ENCODE measurements at regions not wholly inside any gene's neighbourhood (a gene's known extent, or its start where the extent isn't known, plus 50 kb on each side); places are given as distances from the start of the nearest gene placed in this dataset.
"Not testable (repeated sequence)": the region's sequence is repeated elsewhere in the genome, so short reads cannot be mapped to it uniquely, and the experiment has no call there.

DNA sequence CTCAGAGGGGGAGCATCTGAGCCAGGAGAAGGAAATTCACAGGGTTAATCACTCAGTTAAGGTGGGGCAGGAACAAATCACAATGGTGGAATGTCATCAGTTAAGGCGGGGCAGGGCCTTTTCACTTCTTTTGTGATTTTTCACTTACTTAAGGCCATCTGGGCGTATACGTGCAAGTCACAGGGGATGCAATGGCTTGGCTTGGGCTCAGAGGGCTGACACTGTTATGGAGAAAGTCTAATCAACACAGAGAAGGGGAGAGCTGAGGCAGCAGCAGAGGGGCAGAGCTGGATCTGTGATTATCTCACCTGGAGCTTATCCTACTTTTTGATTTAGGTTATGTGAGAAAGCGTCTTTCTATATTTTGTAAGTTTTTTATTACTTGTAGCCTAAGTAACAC, 350.1 kb downstream of the NSUN3 start:
- not testable (repeated sequence) for DNase-seq

- DNase-seq: no peak
Measured at GRCh38 chr3:94413336-94414108, 350.7 kb downstream of the NSUN3 start.

GRCh38 chr3:94414418-94414817, 351.6 kb downstream of the NSUN3 start:
- DNase-seq: no peak

GRCh38 chr3:94416768-94417167, 353.9 kb downstream of the NSUN3 start:
- no peak for DNase-seq

GRCh38 chr3:94417963-94418455, 355.1 kb downstream of the NSUN3 start:
- DNase-seq: no peak

DNA sequence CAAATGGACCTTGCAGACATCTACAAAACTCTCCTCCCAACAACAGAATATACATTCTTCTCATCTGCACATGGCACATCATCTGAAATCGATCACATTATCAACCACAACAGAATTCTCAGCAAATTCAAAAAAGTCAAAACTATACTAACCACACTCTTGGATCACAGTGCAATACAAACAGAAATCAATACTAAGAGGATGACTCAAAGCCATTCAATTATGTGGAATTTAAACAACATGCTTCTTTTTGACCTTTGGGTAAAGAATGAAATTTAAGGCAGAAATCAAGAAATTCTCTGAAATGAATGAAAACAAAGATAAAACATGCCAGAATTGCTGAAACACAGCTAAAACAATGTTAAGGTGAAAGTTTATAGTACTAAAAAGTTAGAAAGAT, 358.1 kb downstream of the NSUN3 start:
- no peak for DNase-seq

DNA sequence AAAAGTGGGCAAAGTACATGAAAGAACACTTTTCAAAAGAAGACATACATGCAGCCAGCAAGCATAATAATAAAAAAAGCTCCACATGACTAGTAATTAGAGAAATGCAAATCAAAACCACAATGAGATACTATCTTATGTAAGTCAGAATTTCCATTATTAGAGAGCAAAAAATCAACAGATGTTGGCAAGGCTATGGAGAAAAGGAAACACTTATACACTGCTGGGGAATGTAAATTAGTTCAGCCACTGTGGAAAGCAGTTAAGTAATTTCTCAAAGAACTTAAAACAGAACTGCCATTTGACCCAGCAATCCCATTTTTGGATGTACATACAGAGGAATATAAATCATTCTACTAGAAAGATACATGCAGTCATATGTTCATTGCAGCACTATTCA, 360.7 kb downstream of the NSUN3 start:
- no peak for DNase-seq

DNA sequence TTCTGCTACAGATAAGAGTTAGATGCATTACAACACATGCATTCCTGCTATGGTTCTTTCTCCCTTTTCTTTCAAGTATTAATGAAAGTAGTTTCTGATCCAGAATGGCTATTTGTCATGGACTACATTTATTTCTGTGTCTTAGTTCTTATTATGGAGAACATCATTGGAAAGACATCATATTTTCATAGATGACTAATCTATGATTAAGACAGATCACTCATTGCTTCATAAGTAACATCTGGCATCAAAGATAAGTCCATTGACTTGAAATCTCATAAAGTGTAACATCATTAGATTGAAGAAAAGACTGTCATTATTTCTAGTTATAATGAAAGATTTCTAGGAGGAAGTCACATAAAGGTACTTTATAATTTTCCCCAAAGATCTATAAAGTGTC, 366.7 kb downstream of the NSUN3 start:
- DNase-seq: no peak

DNA sequence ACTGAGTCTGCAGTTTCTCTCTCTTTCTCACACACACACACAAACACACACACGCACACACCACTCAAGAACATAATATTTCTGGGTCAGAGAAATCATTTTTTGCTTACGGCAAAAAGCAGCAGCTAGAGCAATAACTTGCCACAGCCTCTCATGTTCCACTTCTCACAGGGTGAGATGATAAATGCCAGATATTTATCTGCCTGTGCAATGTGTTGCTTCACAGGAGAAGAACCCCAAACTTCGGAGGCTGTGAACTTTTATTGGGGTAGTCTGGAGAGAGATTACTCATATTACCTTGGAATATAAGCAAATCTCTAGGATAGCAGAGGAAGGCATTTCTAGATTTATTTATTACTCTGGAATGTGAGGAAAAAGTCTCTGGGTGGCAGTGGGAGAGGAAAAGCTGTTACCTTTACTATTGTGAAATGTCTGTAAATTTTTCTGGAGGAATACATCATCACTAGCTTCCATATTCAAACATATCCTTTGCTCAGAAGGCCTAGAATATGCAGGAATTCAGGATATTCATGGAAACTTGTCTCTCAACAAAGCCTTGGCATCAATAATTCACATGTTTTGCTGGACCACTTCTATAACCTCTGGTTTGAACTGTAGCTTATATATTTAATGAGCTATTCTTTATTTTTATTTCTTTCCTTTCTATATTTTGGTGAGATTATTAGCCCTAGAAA, 369.2 kb downstream of the NSUN3 start:
- no peak for DNase-seq

- DNase-seq: no peak
Measured at GRCh38 chr3:94433811-94434210, 370.9 kb downstream of the NSUN3 start.

DNA sequence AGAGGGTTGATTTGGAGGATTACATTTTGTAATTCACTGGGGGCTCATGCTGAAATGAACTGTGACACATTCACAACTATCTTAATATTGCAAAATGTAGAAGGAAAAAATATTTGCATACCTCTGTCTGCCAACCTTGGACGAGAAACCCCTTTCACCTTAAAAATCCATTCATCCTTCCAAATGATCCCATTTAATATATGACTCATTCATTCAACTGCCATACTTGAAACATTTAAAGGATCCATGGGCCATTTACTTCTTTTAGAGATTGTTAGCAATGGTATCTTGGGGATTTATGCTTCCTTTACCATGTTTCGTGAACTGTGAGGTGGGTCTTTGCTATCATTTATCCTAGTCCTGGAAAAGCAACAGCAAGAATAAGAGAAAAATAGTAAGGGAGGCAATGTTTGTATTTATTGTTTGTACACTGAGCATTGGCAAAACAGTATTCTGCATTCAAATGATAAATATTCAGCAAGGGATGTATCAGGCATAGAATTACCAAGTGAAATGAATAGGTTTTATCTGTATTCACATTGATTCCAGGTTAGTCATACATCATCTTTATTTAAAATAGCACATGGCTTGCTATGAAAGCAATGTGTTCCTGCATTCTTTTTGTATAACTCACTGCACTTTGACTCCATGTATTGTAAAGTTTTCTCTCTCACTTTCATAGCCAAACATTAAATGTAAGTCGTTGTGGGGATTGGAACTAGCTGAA, 378.1 kb downstream of the NSUN3 start:
- DNase-seq: no peak

GRCh38 chr3:94441494-94441847, 378.6 kb downstream of the NSUN3 start:
- no peak for DNase-seq

GRCh38 chr3:94453864-94454263, 391.0 kb downstream of the NSUN3 start:
- DNase-seq: peak; percentile 12

DNA sequence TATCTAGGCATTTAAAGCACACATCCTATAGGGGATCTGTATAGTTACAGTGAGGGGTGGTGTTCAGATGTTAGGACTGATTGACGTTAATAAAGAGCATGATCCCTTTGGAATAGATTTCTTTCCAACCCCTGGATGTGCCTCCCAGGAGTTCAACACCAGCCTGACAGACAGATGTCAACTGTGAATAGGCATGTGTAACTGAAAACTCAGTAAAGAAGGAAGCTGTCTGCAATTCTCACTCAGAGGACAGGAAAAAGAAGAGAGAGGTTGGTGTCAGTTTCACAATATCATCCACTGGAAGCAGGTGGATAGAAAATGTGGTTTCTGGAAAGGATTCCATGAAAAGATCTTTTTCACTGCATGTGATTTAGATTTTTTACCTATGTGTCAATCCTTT, 396.3 kb downstream of the NSUN3 start:
- DNase-seq: no peak

DNA sequence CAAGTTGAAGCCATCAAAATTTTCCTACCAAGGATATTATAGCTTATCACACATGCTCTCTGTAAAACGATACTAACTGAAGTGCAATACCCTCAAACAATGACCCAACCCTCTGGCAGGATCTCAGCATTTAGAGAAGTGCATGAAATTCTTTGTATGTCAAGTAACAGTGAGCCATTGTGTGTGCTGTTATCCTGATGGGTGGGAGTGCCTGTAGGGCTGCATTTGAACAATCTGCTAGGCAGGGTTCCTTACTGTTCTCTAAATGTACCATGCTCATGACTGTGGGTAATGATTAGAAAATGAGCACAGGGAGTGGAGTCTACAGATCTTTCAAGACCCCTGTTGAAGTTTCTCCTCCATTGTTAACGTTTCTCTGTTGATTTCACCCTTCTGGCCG, 398.1 kb downstream of the NSUN3 start:
- no peak for DNase-seq

- DNase-seq: no peak
Measured at GRCh38 chr3:94462931-94463330, 400.1 kb downstream of the NSUN3 start.

DNA sequence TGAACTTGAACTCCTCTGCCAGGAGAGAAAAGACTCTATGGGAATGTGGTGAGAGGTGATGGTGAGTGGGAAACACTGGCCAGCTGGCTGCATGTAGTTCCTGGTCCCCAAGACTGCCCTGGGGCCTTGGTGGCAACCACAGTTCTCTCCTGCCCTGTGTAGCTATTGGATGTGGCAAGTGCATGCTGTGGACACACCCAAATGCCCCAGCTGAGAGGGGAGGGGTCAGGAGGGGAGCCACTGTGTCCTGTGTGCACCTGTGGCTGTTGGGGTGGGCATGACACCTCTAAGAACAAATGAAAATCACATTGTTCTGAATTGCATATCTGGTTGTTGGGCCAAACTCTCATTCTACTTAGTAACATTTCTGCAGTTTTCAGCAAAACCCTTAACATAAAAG, 409.6 kb downstream of the NSUN3 start:
- no peak for DNase-seq

DNA sequence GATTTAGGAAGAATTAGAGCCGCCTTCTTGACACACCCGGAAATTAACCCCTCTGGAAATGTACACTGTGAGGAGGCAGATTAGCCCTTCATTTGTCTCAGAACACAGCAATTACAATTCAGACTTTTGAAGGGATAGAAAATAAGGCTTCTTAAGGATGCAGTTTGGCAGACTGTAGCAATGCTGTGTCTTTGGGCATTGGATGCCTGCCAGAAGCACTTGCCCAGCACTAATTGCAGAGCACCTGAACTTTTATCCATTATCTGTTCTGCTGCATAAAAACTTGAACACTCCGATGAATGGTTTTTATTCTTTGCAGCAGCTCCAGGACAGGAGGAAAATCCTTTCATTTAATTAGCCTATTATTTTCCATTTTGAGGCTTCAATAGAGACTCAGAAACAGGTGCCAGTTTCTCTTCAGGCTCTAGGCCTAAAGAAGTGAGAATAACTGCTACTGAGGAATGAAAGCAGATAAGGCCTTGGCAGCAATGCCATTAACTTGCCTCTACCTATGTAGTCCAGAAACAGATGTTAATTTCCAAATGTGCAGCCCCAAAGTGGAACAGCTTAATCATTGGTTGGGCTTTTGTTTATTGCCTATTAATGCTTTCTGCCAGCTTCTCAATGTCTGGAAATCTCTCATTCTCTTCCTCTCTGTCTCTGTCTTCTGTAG, 418.5 kb downstream of the NSUN3 start:
- no peak for DNase-seq

GRCh38 chr3:94482686-94483085, 419.8 kb downstream of the NSUN3 start:
- DNase-seq: peak; percentile 3

DNA sequence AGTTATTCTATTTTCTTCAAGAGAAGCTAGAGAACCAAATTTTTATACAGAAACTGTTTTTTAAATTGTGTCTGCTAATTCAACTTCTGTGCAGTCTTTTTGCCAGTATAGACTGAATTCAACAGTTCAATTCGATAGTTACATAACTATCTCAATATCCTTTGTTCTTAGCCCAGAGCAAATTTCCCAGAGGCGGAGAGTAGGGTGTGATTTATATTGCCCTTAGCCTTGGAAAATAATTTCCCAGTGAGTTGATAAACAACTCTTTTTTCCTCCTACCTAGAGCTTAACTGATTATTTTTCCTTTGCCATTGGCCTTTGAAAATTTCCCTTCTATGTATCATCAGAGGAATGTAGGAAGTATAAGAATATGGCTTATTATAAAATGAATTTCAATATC, 420.5 kb downstream of the NSUN3 start:
- DNase-seq: no peak

GRCh38 chr3:94494992-94495391, 432.1 kb downstream of the NSUN3 start:
- no peak for DNase-seq

GRCh38 chr3:94500146-94500545, 437.3 kb downstream of the NSUN3 start:
- DNase-seq: no peak

DNA sequence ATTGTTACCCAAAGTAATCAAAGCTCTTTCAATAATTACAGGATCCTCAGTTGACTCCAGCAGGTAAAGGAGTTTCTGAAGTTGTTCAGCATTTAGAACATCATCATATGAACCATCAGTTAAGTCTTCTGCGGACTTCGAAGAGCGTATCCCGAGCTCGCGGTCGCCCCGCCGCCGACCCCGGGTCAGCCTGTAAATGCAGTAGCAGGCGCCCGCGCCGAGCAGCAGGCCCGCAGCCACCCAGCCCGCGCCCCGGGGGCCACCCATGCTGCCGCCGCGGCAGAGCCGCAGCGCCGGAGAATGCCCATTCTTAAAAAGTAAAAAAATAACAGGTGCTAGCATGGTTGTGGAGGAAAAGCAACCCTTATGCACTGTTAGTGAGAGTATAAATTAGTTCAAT, 444.5 kb downstream of the NSUN3 start:
- not testable (repeated sequence) for DNase-seq
